Smooth muscle cell of the brain vasculature (primary cell): ENCODE measurements at regions not wholly inside any gene's neighbourhood (a gene's known extent, or its start where the extent isn't known, plus 50 kb on each side); places are given as distances from the start of the nearest gene placed in this dataset.

ENCODE experiments used
- DNase-seq: peaks from one replicate; pipeline ENCODE4 v3.0.0-alpha.2; 2012; ENCODE audit warnings: low read depth, low spot score

GRCh38 chr5:165055476-165055875, 1550.1 kb downstream of the MAT2B start:
- DNase-seq: no peak

GRCh38 chr5:165057145-165057544, 1551.7 kb downstream of the MAT2B start:
- DNase-seq: no peak

GRCh38 chr5:165066751-165067385, 1561.4 kb downstream of the MAT2B start:
- no peak for DNase-seq

GRCh38 chr5:165076686-165077085, 1571.3 kb downstream of the MAT2B start:
- no peak for DNase-seq

GRCh38 chr5:165079389-165079788, 1574.0 kb downstream of the MAT2B start:
- DNase-seq: no peak

- no peak for DNase-seq
Measured at GRCh38 chr5:165083394-165083793, 1578.0 kb downstream of the MAT2B start.

- no peak for DNase-seq
Measured at GRCh38 chr5:165086465-165086864, 1581.0 kb downstream of the MAT2B start.

- DNase-seq: no peak
Measured at GRCh38 chr5:165094782-165095181, 1589.4 kb downstream of the MAT2B start.

- no peak for DNase-seq
Measured at GRCh38 chr5:165101709-165102108, 1596.3 kb downstream of the MAT2B start.

- DNase-seq: no peak
Measured at GRCh38 chr5:165104611-165105010, 1599.2 kb downstream of the MAT2B start.

GRCh38 chr5:165108809-165109208, 1603.4 kb downstream of the MAT2B start:
- no peak for DNase-seq

- DNase-seq: no peak
Measured at GRCh38 chr5:165119175-165119574, 1613.8 kb downstream of the MAT2B start.

GRCh38 chr5:165126598-165126997, 1621.2 kb downstream of the MAT2B start:
- no peak for DNase-seq

GRCh38 chr5:165127941-165128340, 1622.5 kb downstream of the MAT2B start:
- DNase-seq: no peak

- DNase-seq: no peak
Measured at GRCh38 chr5:165130656-165131055, 1625.2 kb downstream of the MAT2B start.

GRCh38 chr5:165134155-165134554, 1628.7 kb downstream of the MAT2B start:
- no peak for DNase-seq

- no peak for DNase-seq
Measured at GRCh38 chr5:165135565-165135964, 1630.1 kb downstream of the MAT2B start.

GRCh38 chr5:165137701-165138100, 1632.3 kb downstream of the MAT2B start:
- DNase-seq: no peak

- no peak for DNase-seq
Measured at GRCh38 chr5:165138236-165138635, 1632.8 kb downstream of the MAT2B start.

- DNase-seq: no peak
Measured at GRCh38 chr5:165139262-165139661, 1633.8 kb downstream of the MAT2B start.

- DNase-seq: no peak
Measured at GRCh38 chr5:165139721-165140120, 1634.3 kb downstream of the MAT2B start.

GRCh38 chr5:165143741-165144140, 1638.3 kb downstream of the MAT2B start:
- DNase-seq: no peak

- DNase-seq: no peak
Measured at GRCh38 chr5:165149431-165149830, 1644.0 kb downstream of the MAT2B start.

GRCh38 chr5:165152058-165152457, 1646.6 kb downstream of the MAT2B start:
- DNase-seq: no peak
